B cell (primary cell): ENCODE measurements at regions not wholly inside any gene's neighbourhood (a gene's known extent, or its start where the extent isn't known, plus 50 kb on each side); places are given as distances from the start of the nearest gene placed in this dataset.

Experiments
- ATAC-seq: fragments of 200-7000 bp; cut with Tn5 transposase; one replicate; pipeline ENCODE4 v1.10.0; 2021; ENCODE audit warnings: low read depth, mild to moderate bottlenecking, moderate number of reproducible peaks, moderate library complexity
- CTCF ChIA-PET: fragments of 350-600 bp; sonication (Branson Sonifier 250); formaldehyde crosslinking; loops from one replicate; lab custom pipeline; 2021; ENCODE audit warnings: antibody characterized with exemption, inconsistent platforms; lab: Charles Lee
- POLR2A ChIA-PET: fragments of 350-600 bp; sonication (Branson Sonifier 250); formaldehyde crosslinking; loops from one replicate; lab custom pipeline; 2021; ENCODE audit warnings: antibody characterized with exemption; lab: Charles Lee
- DNase-seq: peaks from one replicate; pipeline ENCODE4 v3.0.0; 2013
- H2AFZ ChIP-seq: 2 replicates; pipeline ENCODE4 v1.6.1; 2012; ENCODE audit warnings: mild to moderate bottlenecking, low read depth, low read length; ENCODE audit not compliant: insufficient read depth, poor library complexity, severe bottlenecking
- H3K27ac ChIP-seq, 2 donors: 1 replicate in 1 of 2; 2 replicates in 1 of 2; pipeline ENCODE4 v1.5.1; 2012 to 2013; ENCODE audit warnings: low read length in 2 of 2, mild to moderate bottlenecking in 2 of 2, moderate library complexity in 1 of 2
- H3K27me3 ChIP-seq, 4 experiments: fragments of 200-600 bp in 1 of 4; sonication (generic) in 1 of 4; replicated peaks in 1 of 4; 1 replicate in 2 of 4; 2 replicates in 2 of 4; pipeline versions ENCODE4 v1.6.1 to v1.7.0; 2013 to 2016; ENCODE audit warnings: low read length in 3 of 4, mild to moderate bottlenecking in 2 of 4, mixed read lengths in 1 of 4, moderate library complexity in 1 of 4; ENCODE audit not compliant: insufficient read depth in 4 of 4, control insufficient read depth in 3 of 4; ENCODE audit errors: control extremely low read depth in 1 of 4
- H3K36me3 ChIP-seq, 2 experiments: replicated peaks in 1 of 2; 1 replicate in 1 of 2; 2 replicates in 1 of 2; pipeline versions ENCODE4 v1.6.1 to v1.7.1; 2013; ENCODE audit warnings: low read length in 1 of 2; ENCODE audit not compliant: insufficient read depth in 2 of 2, control insufficient read depth in 1 of 2; ENCODE audit errors: control extremely low read depth in 1 of 2, extremely low read depth in 1 of 2
- H3K4me1 ChIP-seq, 2 donors: fragments of 200-600 bp in 1 of 2; sonication (generic) in 1 of 2; 1 replicate in 1 of 2; 2 replicates in 1 of 2; pipeline versions ENCODE4 v1.5.1 to v1.6.1; 2013 to 2017; ENCODE audit warnings: low read length in 2 of 2; ENCODE audit not compliant: control insufficient read depth in 2 of 2, insufficient read depth in 2 of 2
- H3K4me2 ChIP-seq: replicated peaks from 2 replicates; pipeline ENCODE3; 2012; ENCODE audit warnings: mild to moderate bottlenecking, low read depth, low read length; ENCODE audit not compliant: poor library complexity, severe bottlenecking
- H3K4me3 ChIP-seq, 5 experiments: fragments of 200-600 bp in 1 of 5; sonication (generic) in 1 of 5; 1 replicate in 3 of 5; 2 replicates in 2 of 5; pipeline versions ENCODE4 v1.5.1 to v1.7.0; 2011 to 2016; ENCODE audit warnings: low read length in 4 of 5, mild to moderate bottlenecking in 4 of 5, low read depth in 2 of 5, control low read depth in 1 of 5, moderate library complexity in 1 of 5; ENCODE audit not compliant: insufficient read depth in 1 of 5; ENCODE audit errors: control extremely low read depth in 1 of 5, extremely low read depth in 1 of 5
- H3K79me2 ChIP-seq: fragments of 200-600 bp; sonication (generic); one replicate; pipeline ENCODE4 v1.6.0; 2016; ENCODE audit warnings: low read length; ENCODE audit not compliant: control insufficient read depth, insufficient read depth
- H3K9ac ChIP-seq: fragments of 200-600 bp; sonication (generic); 2 replicates; pipeline ENCODE4 v1.6.1; 2017; ENCODE audit warnings: mild to moderate bottlenecking, low read length, moderate library complexity
- H3K9me3 ChIP-seq, 3 donors: one replicate each; pipeline versions ENCODE4 v1.6.1 to v1.7.1; 2013; ENCODE audit warnings: low read length in 2 of 3; ENCODE audit not compliant: control insufficient read depth in 2 of 3, insufficient read depth in 1 of 3; ENCODE audit errors: control extremely low read depth in 1 of 3
- H4K20me1 ChIP-seq: 2 replicates; pipeline ENCODE4 v1.6.0; 2012; ENCODE audit warnings: mild to moderate bottlenecking, low read length; ENCODE audit not compliant: insufficient read depth, control insufficient read depth, poor library complexity, severe bottlenecking
- H3K27ac Mint-ChIP-seq: one replicate; pipeline ENCODE4 v1.8.0; 2021; ENCODE audit warnings: mixed read lengths
- H3K27me3 Mint-ChIP-seq: one replicate; pipeline ENCODE4 v1.8.0; 2021; ENCODE audit warnings: mixed read lengths
- H3K4me1 Mint-ChIP-seq: one replicate; pipeline ENCODE4 v1.8.0; 2021; ENCODE audit warnings: mixed read lengths
- H3K4me3 Mint-ChIP-seq: one replicate; pipeline ENCODE4 v1.8.0; 2021; ENCODE audit warnings: mixed read lengths
- H3K9me3 Mint-ChIP-seq: one replicate; pipeline ENCODE4 v1.8.0; 2022; ENCODE audit warnings: mixed read lengths; ENCODE audit not compliant: insufficient read depth
- EZH2 ChIP-seq: IDR thresholded peaks from 2 replicates; pipeline ENCODE4 v1.6.1; 2012; ENCODE audit warnings: borderline replicate concordance, low read depth, mild to moderate bottlenecking, moderate library complexity, low read length; ENCODE audit not compliant: insufficient read depth, poor library complexity, severe bottlenecking
- WGBS: methylation state at CpG from one replicate; pipeline ENCODE4 v1.1.5; 2013; ENCODE audit warnings: missing lambda C conversion rate; ENCODE audit not compliant: insufficient coverage; 5-methylcytosine and 5-hydroxymethylcytosine counted together
- intact Hi-C: fragments of 100-400 bp; cut with micrococcal nuclease; formaldehyde crosslinking; loops from one replicate; pipeline ENCODE4 v1.10.0; 2022
- TF ChIP-seq, protein P1 (sequence below): fragments of 200-600 bp; IDR thresholded peaks from one replicate; pipeline ENCODE4 v1.8.0; 2022; ENCODE audit warnings: antibody characterized with exemption, mild to moderate bottlenecking

DNA sequence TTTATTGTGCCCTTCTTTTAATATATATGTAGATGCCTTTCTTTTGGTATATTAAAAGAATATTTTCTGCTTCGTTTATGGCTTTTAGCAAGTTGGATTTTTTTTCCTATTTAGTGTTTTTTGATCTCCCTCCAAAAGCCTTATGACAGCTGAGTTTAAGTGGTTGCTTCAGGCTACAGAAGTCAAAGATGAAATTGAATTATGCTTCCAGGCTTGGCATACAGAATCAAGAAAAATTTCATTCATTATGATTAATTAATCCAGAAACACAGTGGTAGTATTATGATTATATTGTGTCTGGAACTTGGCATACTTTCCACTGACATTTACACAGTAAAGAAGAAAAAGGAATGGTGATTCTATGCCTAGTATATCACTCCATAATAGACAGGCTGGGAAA is 63.8 kb upstream of the SEM1 start:
- DNase-seq: no peak
- Histone ChIP-seq H2AFZ (no peak overlapping the region), H3K79me2 (no peaks in the 10 kb centered on the region), H3K9me3 (peaks cover 0 to 3% (median 0%) of the 10 kb centered on the region in 3 donors), H3K27me3 (no peaks in the 10 kb centered on the region), H4K20me1 (no peaks in the 10 kb centered on the region), H3K27ac (no peak overlapping the region), H3K4me2 (no peak overlapping the region), H3K4me1 (no peaks in the 10 kb centered on the region), H3K4me3 (no peak overlapping the region), H3K9ac (no peak overlapping the region), H3K36me3 (no peaks in the 10 kb centered on the region)
- Mint-ChIP-seq H3K4me1 (no peaks in the 10 kb centered on the region), H3K9me3 (no peaks in the 10 kb centered on the region), H3K27ac (no peak overlapping the region), H3K27me3 (peaks cover 20% of the 10 kb centered on the region), H3K4me3 (no peak overlapping the region)
- intact Hi-C loops: no loop called here
- TF ChIP-seq, protein P1, sequence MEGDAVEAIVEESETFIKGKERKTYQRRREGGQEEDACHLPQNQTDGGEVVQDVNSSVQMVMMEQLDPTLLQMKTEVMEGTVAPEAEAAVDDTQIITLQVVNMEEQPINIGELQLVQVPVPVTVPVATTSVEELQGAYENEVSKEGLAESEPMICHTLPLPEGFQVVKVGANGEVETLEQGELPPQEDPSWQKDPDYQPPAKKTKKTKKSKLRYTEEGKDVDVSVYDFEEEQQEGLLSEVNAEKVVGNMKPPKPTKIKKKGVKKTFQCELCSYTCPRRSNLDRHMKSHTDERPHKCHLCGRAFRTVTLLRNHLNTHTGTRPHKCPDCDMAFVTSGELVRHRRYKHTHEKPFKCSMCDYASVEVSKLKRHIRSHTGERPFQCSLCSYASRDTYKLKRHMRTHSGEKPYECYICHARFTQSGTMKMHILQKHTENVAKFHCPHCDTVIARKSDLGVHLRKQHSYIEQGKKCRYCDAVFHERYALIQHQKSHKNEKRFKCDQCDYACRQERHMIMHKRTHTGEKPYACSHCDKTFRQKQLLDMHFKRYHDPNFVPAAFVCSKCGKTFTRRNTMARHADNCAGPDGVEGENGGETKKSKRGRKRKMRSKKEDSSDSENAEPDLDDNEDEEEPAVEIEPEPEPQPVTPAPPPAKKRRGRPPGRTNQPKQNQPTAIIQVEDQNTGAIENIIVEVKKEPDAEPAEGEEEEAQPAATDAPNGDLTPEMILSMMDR: no peak
- TF ChIP-seq EZH2: no peak
- POLR2A ChIA-PET: no interaction called here
- CTCF ChIA-PET: no interaction called here
- no CpG with 5 or more reads among the region's 1 CpG for WGBS
- ATAC-seq: no peak

DNA sequence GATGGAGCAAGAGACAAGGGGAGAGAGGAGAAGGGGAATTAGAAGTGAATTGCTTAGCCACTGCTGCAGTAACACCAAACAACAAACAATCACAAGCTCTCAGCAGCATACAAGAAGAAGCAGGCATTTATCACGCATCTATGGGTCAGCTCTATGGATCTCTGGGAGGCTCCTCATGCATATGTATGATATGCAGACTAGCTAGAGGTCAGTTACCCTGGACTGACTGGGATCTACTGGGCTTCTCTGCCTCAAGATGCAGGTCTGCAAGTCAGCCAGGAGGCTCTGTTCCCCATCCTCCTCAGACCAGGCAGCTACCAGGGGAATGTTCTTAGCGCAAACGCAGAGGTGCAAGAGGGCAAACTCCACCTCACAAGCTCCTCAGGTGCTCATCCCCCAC is 64.7 kb upstream of the SEM1 start:
- H3K79me2 ChIP-seq: no peaks in the 10 kb centered on the region
- H2AFZ ChIP-seq: no peak overlapping the region
- intact Hi-C loops: no loop called here
- H3K27ac ChIP-seq: no peak overlapping the region
- H3K27me3 ChIP-seq: no peaks in the 10 kb centered on the region
- H3K4me1 ChIP-seq: no peaks in the 10 kb centered on the region
- DNase-seq (no peak), ATAC-seq (no peak)
- H4K20me1 ChIP-seq: no peaks in the 10 kb centered on the region
- no peaks in the 10 kb centered on the region for H3K36me3 ChIP-seq
- CTCF ChIA-PET: no interaction called here
- TF ChIP-seq, protein P1: no peak
- no peak for TF ChIP-seq EZH2
- no peak overlapping the region for H3K9ac ChIP-seq
- Mint-ChIP-seq H3K27ac (no peak overlapping the region), H3K4me1 (no peaks in the 10 kb centered on the region), H3K9me3 (no peaks in the 10 kb centered on the region), H3K4me3 (no peak overlapping the region), H3K27me3 (peaks cover 20% of the 10 kb centered on the region)
- H3K4me2 ChIP-seq: no peak overlapping the region
- no peaks in the 10 kb centered on the region for H3K9me3 ChIP-seq
- POLR2A ChIA-PET: no interaction called here
- no peak overlapping the region for H3K4me3 ChIP-seq
- WGBS: 95% methylated on average over 3 of the region's 3 CpGs
